GM12878 (cell line): ENCODE measurements at regions not wholly inside any gene's neighbourhood (a gene's known extent, or its start where the extent isn't known, plus 50 kb on each side); places are given as distances from the start of the nearest gene placed in this dataset.

Source experiments
- ATAC-seq: fragments of 200-7000 bp; cut with Tn5 transposase; 3 replicates; pipeline ENCODE4 v1.9.1; 2020; ENCODE audit warnings: mild to moderate bottlenecking, moderate library complexity
- BruUV-seq: library from RNA; stranded (reverse); fragments of 400-500 nt; replicated peaks from 2 replicates; lab custom pipeline; 2021; lab: Mats Ljungman, UMichigan
- CTCF ChIA-PET: fragments of 300-600 bp; sonication (Branson Sonifier 250); formaldehyde crosslinking; extraction: SDS; loops from one replicate; lab custom pipeline; 2021; ENCODE audit warnings: inconsistent platforms; lab: Yijun Ruan, JAX
- POLR2A ChIA-PET: fragments of 350-600 bp; formaldehyde crosslinking; extraction: SDS; loops from one replicate; lab custom pipeline; 2021; ENCODE audit warnings: inconsistent platforms; lab: Charles Lee
- RAD21 ChIA-PET: fragments of 300-600 bp; sonication (Branson Sonifier 250); formaldehyde crosslinking; loops from one replicate; lab custom pipeline; 2023; ENCODE audit warnings: antibody characterized with exemption; ENCODE audit not compliant: unreplicated experiment; lab: Charles Lee
- SMC1A ChIA-PET: fragments of 300-600 bp; sonication (Branson Sonifier 250); formaldehyde crosslinking; loops from one replicate; lab custom pipeline; 2023; ENCODE audit not compliant: unreplicated experiment, uncharacterized antibody; lab: Charles Lee
- DNase-seq: peaks from one replicate; pipeline ENCODE4 v3.0.0-alpha.2; 2011; ENCODE audit warnings: low read depth, low spot score
- FAIRE-seq: peaks from 3 replicates; lab custom pipeline; 2011; peaks lifted over from hg19 to GRCh38; lab: Jason Lieb, UNC
- H2AFZ ChIP-seq: 2 replicates; pipeline ENCODE4 v1.6.0; 2011; ENCODE audit warnings: low read depth, low read length, control low read depth; ENCODE audit not compliant: control insufficient read depth
- H3K27ac ChIP-seq: 2 replicates; pipeline ENCODE4 v1.5.1; 2011; ENCODE audit warnings: control low read depth; ENCODE audit not compliant: control insufficient read depth, insufficient read depth
- H3K27me3 ChIP-seq, 2 experiments: replicated peaks in 1 of 2; 2 replicates each; pipeline versions ENCODE4 v1.6.0 to v1.6.1; 2011; ENCODE audit warnings: low read length in 1 of 2; ENCODE audit not compliant: control insufficient read depth in 2 of 2, insufficient read depth in 2 of 2
- H3K36me3 ChIP-seq, 2 experiments: 2 replicates each; pipeline ENCODE4 v1.5.1; 2011; ENCODE audit warnings: low read length in 1 of 2; ENCODE audit not compliant: control insufficient read depth in 2 of 2, insufficient read depth in 2 of 2
- H3K4me1 ChIP-seq: 2 replicates; pipeline ENCODE4 v1.6.1; 2011; ENCODE audit warnings: mild to moderate bottlenecking, low read length, moderate library complexity, mixed read lengths; ENCODE audit not compliant: control insufficient read depth, insufficient read depth
- H3K4me2 ChIP-seq: 2 replicates; pipeline ENCODE4 v1.6.0; 2011; ENCODE audit warnings: control low read depth; ENCODE audit not compliant: control insufficient read depth, insufficient read depth
- H3K4me3 ChIP-seq: fragments of 200-600 bp; sonication (generic); 2 replicates; pipeline ENCODE4 v1.5.1; 2016
- H3K79me2 ChIP-seq: 2 replicates; pipeline ENCODE4 v1.6.0; 2011; ENCODE audit warnings: low read length; ENCODE audit not compliant: control insufficient read depth, insufficient read depth
- H3K9ac ChIP-seq: 2 replicates; pipeline ENCODE4 v1.8.0; 2011; ENCODE audit warnings: low read length, control low read depth, mixed read lengths; ENCODE audit not compliant: control insufficient read depth, insufficient read depth
- H3K9me3 ChIP-seq: replicated peaks from 3 replicates; pipeline ENCODE4 v1.5.1; 2011; ENCODE audit warnings: mild to moderate bottlenecking, low read length; ENCODE audit not compliant: control insufficient read depth, insufficient read depth
- H4K20me1 ChIP-seq: 2 replicates; pipeline ENCODE4 v1.6.0; 2011; ENCODE audit not compliant: control insufficient read depth, insufficient read depth
- CREM ChIP-seq: IDR thresholded peaks from 2 replicates; pipeline ENCODE4 v1.6.1; 2014; ENCODE audit warnings: antibody characterized with exemption, low read depth
- GABPA ChIP-seq: IDR thresholded peaks from 2 replicates; pipeline ENCODE4 v1.6.1; 2014; ENCODE audit warnings: antibody characterized with exemption, low read depth, mild to moderate bottlenecking, inconsistent platforms
- NFYB ChIP-seq: IDR thresholded peaks from 2 replicates; pipeline ENCODE4 v1.6.1; 2011; ENCODE audit warnings: low read depth, mild to moderate bottlenecking, low read length, improper control_type of control experiment, moderate library complexity; ENCODE audit not compliant: insufficient read depth
- TCF12 ChIP-seq: IDR thresholded peaks from 2 replicates; pipeline ENCODE4 v1.6.1; 2011; ENCODE audit warnings: low read depth, mild to moderate bottlenecking, low read length
- YY1 ChIP-seq: IDR thresholded peaks from 2 replicates; pipeline ENCODE4 v1.6.1; 2011; ENCODE audit warnings: low read depth, mild to moderate bottlenecking, low read length
- whole genome bisulfite sequencing: methylation state at CpG from one replicate; pipeline ENCODE4 v1.1.6; 2016; ENCODE audit warnings: low lambda C conversion rate; ENCODE audit not compliant: insufficient replicate concordance, insufficient coverage; ENCODE audit errors: missing lambda C conversion rate; 5-methylcytosine and 5-hydroxymethylcytosine counted together
- in situ Hi-C: fragments of 300-500 bp; cut with MboI; formaldehyde crosslinking; loops from 9 replicates; pipeline ENCODE4 v1.14.3; 2018; ENCODE audit warnings: mixed read lengths
- intact Hi-C: fragments of 100-400 bp; cut with micrococcal nuclease; formaldehyde crosslinking; loops from one replicate; pipeline ENCODE4 v1.14.2; 2022; ENCODE audit not compliant: unreplicated experiment
- TF ChIP-seq, protein P1 (sequence below): fragments of 450-650 bp; IDR thresholded peaks from 2 replicates; pipeline ENCODE4 v1.6.1; 2018; ENCODE audit warnings: borderline replicate concordance, mild to moderate bottlenecking; ENCODE audit not compliant: partially characterized antibody
- TF ChIP-seq, protein P2 (sequence below): fragments of 450-650 bp; IDR thresholded peaks from 2 replicates; pipeline ENCODE4 v1.6.1; 2016; ENCODE audit warnings: mild to moderate bottlenecking
- TF ChIP-seq, protein P3 (sequence below): IDR thresholded peaks from 2 replicates; pipeline ENCODE4 v1.6.1; 2012; ENCODE audit warnings: low read depth, low read length, improper control_type of control experiment

DNA sequence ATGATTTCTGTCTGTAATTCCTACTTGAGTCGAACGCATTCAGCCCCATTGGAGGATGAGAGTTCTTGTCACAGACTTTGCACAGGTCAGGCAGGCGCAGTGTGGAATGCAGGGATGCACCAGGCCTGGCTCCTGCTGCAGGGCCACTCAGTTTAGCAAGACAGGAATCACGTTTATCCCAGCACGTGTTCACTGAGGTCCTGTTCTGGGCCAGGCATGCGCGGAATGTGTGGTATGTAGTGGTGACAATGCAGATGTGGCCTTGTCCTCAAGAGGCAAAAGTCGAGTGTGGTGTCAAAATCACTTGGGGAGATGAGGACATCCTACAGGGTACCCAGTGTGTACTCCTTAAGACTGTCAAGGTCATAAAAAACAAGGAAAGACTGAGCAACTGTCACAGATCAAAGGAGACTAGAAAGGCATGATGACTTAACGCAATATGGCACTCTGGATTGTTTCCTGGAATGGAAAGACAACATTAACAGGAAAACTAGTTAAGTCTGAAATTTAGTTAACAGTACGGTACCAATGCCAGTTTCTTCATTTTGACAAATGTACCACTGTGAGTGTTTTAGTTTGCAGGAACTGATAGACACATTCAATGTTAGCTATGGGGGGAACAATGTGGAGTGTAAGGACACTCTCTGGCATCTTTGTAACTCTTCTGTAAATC, 121.5 kb upstream of the ADAMTS18 start:
- FAIRE-seq (no peak), DNase-seq (no peak), ATAC-seq (no peak)
- WGBS, result 33% methylated on average over 10 of the region's 10 CpGs
- ChIA-PET RAD21 (no interaction called here), SMC1A (no interaction called here), CTCF (no interaction called here), POLR2A (no interaction called here)
- no TSS peak for BruUV-seq
- no peak overlapping the region for H3K27ac ChIP-seq
- no peaks in the 10 kb centered on the region for H4K20me1 ChIP-seq
- H3K9me3 ChIP-seq, result no peaks in the 10 kb centered on the region
- no peaks in the 10 kb centered on the region for H3K79me2 ChIP-seq
- H3K36me3 ChIP-seq, result no peaks in the 10 kb centered on the region
- no peaks in the 10 kb centered on the region for H3K4me1 ChIP-seq
- TF ChIP-seq NFYB, result no peak
- TF ChIP-seq GABPA, result no peak
- TF ChIP-seq, protein P1, sequence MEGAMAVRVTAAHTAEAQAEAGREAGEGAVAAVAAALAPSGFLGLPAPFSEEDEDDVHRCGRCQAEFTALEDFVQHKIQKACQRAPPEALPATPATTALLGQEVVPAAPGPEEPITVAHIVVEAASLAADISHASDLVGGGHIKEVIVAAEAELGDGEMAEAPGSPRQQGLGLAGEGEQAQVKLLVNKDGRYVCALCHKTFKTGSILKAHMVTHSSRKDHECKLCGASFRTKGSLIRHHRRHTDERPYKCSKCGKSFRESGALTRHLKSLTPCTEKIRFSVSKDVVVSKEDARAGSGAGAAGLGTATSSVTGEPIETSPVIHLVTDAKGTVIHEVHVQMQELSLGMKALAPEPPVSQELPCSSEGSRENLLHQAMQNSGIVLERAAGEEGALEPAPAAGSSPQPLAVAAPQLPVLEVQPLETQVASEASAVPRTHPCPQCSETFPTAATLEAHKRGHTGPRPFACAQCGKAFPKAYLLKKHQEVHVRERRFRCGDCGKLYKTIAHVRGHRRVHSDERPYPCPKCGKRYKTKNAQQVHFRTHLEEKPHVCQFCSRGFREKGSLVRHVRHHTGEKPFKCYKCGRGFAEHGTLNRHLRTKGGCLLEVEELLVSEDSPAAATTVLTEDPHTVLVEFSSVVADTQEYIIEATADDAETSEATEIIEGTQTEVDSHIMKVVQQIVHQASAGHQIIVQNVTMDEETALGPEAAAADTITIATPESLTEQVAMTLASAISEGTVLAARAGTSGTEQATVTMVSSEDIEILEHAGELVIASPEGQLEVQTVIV, result no peak
- no peak for TF ChIP-seq YY1
- TF ChIP-seq, protein P2, sequence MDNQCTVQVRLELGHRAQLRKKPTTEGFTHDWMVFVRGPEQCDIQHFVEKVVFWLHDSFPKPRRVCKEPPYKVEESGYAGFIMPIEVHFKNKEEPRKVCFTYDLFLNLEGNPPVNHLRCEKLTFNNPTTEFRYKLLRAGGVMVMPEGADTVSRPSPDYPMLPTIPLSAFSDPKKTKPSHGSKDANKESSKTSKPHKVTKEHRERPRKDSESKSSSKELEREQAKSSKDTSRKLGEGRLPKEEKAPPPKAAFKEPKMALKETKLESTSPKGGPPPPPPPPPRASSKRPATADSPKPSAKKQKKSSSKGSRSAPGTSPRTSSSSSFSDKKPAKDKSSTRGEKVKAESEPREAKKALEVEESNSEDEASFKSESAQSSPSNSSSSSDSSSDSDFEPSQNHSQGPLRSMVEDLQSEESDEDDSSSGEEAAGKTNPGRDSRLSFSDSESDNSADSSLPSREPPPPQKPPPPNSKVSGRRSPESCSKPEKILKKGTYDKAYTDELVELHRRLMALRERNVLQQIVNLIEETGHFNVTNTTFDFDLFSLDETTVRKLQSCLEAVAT, result no peak
- TF ChIP-seq CREM, result no peak
- TF ChIP-seq, protein P3, sequence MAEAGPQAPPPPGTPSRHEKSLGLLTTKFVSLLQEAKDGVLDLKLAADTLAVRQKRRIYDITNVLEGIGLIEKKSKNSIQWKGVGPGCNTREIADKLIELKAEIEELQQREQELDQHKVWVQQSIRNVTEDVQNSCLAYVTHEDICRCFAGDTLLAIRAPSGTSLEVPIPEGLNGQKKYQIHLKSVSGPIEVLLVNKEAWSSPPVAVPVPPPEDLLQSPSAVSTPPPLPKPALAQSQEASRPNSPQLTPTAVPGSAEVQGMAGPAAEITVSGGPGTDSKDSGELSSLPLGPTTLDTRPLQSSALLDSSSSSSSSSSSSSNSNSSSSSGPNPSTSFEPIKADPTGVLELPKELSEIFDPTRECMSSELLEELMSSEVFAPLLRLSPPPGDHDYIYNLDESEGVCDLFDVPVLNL, result no peak
- no peak for TF ChIP-seq TCF12
- H2AFZ ChIP-seq, result no peak overlapping the region
- no peak overlapping the region for H3K4me3 ChIP-seq
- H3K4me2 ChIP-seq, result no peak overlapping the region
- in situ Hi-C loops, result no loop called here
- intact Hi-C loops, result no loop called here
- H3K27me3 ChIP-seq, result no peaks in the 10 kb centered on the region; a peak in 1 of 4 replicates
- H3K9ac ChIP-seq, result no peak overlapping the region
